ENCODE measurements at regions not wholly inside any gene's neighbourhood (a gene's known extent, or its start where the extent isn't known, plus 50 kb on each side); places are given as distances from the start of the nearest gene placed in this dataset.

DNA sequence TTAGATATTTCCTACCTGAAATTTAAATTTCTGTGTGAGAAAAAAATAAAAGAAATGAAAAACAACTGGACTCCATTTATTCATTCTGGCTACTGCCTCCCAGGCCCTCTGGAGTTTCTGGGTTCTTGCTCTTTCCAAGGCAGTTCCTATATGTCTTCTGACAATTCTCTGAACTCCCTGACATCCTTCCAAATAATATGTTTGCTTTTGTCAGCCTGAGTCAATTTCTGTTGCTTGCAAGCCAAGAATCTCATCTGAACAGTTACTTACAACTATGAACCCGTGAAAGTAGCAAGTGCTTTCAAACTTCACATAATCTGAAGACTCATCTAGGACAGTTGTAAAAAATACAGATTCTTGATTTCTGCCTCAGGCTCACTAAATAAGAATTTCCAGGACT, 216.7 kb upstream of the NPVF start:
- TF ChIP-seq, protein P1, sequence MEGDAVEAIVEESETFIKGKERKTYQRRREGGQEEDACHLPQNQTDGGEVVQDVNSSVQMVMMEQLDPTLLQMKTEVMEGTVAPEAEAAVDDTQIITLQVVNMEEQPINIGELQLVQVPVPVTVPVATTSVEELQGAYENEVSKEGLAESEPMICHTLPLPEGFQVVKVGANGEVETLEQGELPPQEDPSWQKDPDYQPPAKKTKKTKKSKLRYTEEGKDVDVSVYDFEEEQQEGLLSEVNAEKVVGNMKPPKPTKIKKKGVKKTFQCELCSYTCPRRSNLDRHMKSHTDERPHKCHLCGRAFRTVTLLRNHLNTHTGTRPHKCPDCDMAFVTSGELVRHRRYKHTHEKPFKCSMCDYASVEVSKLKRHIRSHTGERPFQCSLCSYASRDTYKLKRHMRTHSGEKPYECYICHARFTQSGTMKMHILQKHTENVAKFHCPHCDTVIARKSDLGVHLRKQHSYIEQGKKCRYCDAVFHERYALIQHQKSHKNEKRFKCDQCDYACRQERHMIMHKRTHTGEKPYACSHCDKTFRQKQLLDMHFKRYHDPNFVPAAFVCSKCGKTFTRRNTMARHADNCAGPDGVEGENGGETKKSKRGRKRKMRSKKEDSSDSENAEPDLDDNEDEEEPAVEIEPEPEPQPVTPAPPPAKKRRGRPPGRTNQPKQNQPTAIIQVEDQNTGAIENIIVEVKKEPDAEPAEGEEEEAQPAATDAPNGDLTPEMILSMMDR (IDR thresholded peaks at IDR 0.05), result no peak
- no peak for TF ChIP-seq POLR2A (IDR thresholded peaks at IDR 0.05)

Data from Peyer's patch (tissue), 4 donors.